GM12891 (cell line): ENCODE measurements at regions not wholly inside any gene's neighbourhood (a gene's known extent, or its start where the extent isn't known, plus 50 kb on each side); places are given as distances from the start of the nearest gene placed in this dataset.

Source experiments
- DNase-seq: peaks from one replicate; pipeline ENCODE4 v3.0.0; 2011; ENCODE audit warnings: low spot score; ENCODE audit not compliant: insufficient read length
- FAIRE-seq: peaks from 2 replicates; lab custom pipeline; 2011; peaks lifted over from hg19 to GRCh38; lab: Jason Lieb, UNC
- PAX5 ChIP-seq: IDR thresholded peaks from 2 replicates; pipeline ENCODE4 v1.6.1; 2011; ENCODE audit warnings: low read length, moderate library complexity, mild to moderate bottlenecking; ENCODE audit not compliant: insufficient read depth, severe bottlenecking
- POLR2A ChIP-seq: IDR thresholded peaks from 2 replicates; pipeline ENCODE4 v1.6.1; 2011; ENCODE audit warnings: low read depth, low read length, control low read depth
- POLR2AphosphoS5 ChIP-seq: IDR thresholded peaks from 2 replicates; pipeline ENCODE4 v1.6.1; 2011; ENCODE audit warnings: low read depth, low read length, control low read depth
- POU2F2 ChIP-seq: IDR thresholded peaks from 2 replicates; pipeline ENCODE4 v1.6.1; 2011; ENCODE audit warnings: low read depth, mild to moderate bottlenecking, control low read depth, low read length, moderate library complexity
- SPI1 ChIP-seq: IDR thresholded peaks from 2 replicates; pipeline ENCODE4 v1.6.1; 2011; ENCODE audit warnings: low read depth, low read length, control low read depth
- TAF1 ChIP-seq: IDR thresholded peaks from 2 replicates; pipeline ENCODE4 v1.6.1; 2011; ENCODE audit warnings: low read depth, low read length, control low read depth

- FAIRE-seq = no peak
- no peak for DNase-seq
- TF ChIP-seq POLR2A (no peak), SPI1 (no peak), TAF1 (no peak), PAX5 (no peak), POLR2AphosphoS5 (no peak), POU2F2 (no peak)
These were observed 113.3 kb upstream of the ZNF608 start for GRCh38 chr5:124859556-124860290.

GRCh38 chr5:124860291-124860655 lies 113.8 kb upstream of the ZNF608 start:
- DNase-seq = no peak
- no peak for FAIRE-seq
- TF ChIP-seq POLR2AphosphoS5 = no peak
- no peak for TF ChIP-seq TAF1
- no peak for TF ChIP-seq SPI1
- no peak for TF ChIP-seq PAX5
- TF ChIP-seq POU2F2 = no peak
- no peak for TF ChIP-seq POLR2A

- TF ChIP-seq POU2F2 (no peak), POLR2A (no peak), TAF1 (no peak), POLR2AphosphoS5 (no peak), SPI1 (no peak), PAX5 (no peak)
- DNase-seq (no peak), FAIRE-seq (no peak)
These were observed 118.6 kb upstream of the ZNF608 start for GRCh38 chr5:124865066-124865465.

GRCh38 chr5:124865603-124866354 lies 119.3 kb upstream of the ZNF608 start:
- no peak for DNase-seq
- FAIRE-seq = no peak
- TF ChIP-seq POU2F2 = no peak
- no peak for TF ChIP-seq PAX5
- no peak for TF ChIP-seq SPI1
- no peak for TF ChIP-seq TAF1

DNA sequence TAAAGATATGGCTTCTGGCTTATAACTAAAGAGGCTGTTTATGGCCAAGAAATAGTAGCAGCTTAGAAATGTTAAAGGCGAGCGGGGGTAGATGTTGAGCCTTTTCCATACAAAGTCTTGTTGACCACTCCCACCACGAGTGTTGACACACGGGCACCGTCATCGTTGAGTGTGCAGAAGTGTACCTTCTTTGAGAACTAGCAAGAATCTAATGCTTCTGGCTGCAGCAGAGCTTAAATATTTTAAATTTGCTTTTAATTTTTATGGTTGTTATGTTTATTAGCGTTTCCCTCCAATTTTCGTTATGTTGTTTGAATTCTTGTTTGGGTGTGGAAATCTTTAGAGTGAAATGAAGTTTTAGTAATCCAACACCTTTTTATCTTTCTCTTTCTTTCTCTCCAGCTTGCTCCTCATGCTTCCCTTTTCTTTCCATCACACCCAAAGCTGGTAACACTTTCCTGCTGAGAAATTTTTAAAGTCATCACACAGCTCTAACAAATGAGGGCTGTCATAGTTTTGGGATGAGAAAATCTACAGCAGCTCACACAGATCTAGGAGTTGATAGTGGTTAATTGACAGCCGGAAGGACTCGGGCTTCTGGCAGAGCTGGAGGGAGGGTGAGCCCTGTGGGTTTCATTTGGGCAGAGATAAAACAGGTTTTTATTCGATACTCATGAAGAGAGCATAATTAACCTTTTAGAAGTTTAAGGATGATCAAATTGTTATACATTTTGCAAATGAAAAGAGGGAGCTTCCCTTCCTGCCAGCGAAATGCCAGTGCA lies 120.1 kb upstream of the ZNF608 start:
- FAIRE-seq (no peak), DNase-seq (no peak)
- no peak for TF ChIP-seq TAF1
- no peak for TF ChIP-seq PAX5
- no peak for TF ChIP-seq SPI1
- no peak for TF ChIP-seq POU2F2
- TF ChIP-seq POLR2A = no peak
- no peak for TF ChIP-seq POLR2AphosphoS5

DNA sequence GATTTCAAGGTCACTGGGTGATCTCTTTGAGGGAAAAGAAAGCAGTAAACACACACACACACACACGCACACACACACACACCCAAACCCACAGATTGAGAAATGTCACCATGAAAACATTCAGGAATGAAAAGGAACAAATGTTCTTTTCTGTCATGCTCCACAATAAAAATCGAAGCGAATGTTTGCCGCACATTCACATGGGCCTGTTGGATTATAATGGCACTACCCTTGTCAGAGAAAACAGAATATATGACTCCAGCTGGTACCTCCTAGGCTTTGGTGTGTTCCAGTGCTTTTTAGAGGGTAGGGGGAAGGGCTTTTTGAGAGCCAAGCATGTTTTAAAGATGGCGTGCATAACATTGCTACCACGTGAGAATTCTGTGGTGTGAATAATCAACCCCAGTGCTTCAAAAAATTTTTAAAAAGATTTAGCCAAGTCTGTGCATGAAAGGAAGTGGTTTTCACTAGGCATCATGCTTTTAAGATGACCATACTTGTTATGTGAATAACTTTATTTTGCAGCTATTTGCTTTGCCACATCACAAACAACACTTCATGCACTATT lies 120.8 kb upstream of the ZNF608 start:
- TF ChIP-seq POU2F2 (no peak), PAX5 (no peak), POLR2A (no peak), SPI1 (no peak), TAF1 (no peak), POLR2AphosphoS5 (no peak)

DNA sequence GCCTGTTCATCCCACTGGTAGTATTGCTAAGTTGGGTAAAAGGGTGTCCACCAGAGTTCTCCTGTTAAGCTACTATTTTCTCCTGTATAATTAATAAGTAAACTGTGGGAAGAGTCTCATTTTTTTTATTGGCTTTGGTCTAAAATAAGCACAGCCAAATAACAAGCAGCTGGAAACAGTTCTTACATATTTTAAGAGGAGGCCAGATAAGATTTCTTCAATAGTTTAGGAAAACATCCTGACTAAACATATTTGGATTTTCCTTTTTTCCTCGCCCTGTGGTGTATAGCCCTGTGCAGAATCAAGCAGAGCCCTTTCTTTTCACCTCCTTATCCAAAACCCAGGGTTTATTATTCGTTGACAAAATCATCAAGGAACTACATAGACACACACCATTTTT lies 122.2 kb upstream of the ZNF608 start:
- FAIRE-seq = no peak
- TF ChIP-seq SPI1 (no peak), POLR2A (no peak), POLR2AphosphoS5 (no peak), PAX5 (no peak), TAF1 (no peak), POU2F2 (no peak)
- no peak for DNase-seq

More for the DNA sequence above, 120.8 kb upstream of the ZNF608 start:
- no peak for FAIRE-seq
- DNase-seq = no peak

GRCh38 chr5:124869426-124870033 lies 123.1 kb upstream of the ZNF608 start:
- no peak for TF ChIP-seq POU2F2
- TF ChIP-seq TAF1 = no peak
- TF ChIP-seq POLR2AphosphoS5 = no peak
- no peak for TF ChIP-seq PAX5
- TF ChIP-seq SPI1 = no peak
- TF ChIP-seq POLR2A = no peak
- DNase-seq (no peak), FAIRE-seq (no peak)
